ENCODE measurements at regions not wholly inside any gene's neighbourhood (a gene's known extent, or its start where the extent isn't known, plus 50 kb on each side); places are given as distances from the start of the nearest gene placed in this dataset.
"Not testable (repeated sequence)": the region's sequence is repeated elsewhere in the genome, so short reads cannot be mapped to it uniquely, and the experiment has no call there.

DNA sequence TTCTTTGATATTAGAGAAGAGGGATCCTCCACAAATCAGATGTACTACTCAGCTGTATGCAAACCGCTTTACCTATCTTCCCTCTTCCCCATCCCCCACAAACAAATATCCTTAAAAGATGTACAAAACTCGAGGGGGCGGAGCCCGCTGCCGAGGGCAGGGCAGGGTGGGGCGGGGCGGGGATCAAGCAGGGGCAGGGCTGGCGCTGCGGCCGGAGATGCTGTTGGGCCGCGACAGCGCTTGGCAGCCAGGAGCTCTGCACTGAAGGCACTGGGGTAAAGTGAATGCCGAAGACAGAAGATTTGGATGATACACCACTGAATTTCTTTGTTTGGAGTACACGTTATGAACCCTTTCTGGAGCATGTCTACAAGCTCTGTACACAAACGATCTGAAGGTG, 474.8 kb downstream of the CDH10 start:
- TF ChIP-seq OSR1 (CRISPR knock-in tag; IDR thresholded peaks at IDR 0.05) (no peak), ZNF70 (CRISPR knock-in tag; IDR thresholded peaks at IDR 0.05) (no peak), ZNF8 (CRISPR knock-in tag; IDR thresholded peaks at IDR 0.05) (no peak), SNAI2 (CRISPR knock-in tag; IDR thresholded peaks at IDR 0.05) (no peak), ZFP30 (CRISPR knock-in tag; IDR thresholded peaks at IDR 0.05) (no peak), BACH2 (CRISPR knock-in tag; IDR thresholded peaks at IDR 0.05; ENCODE audit: borderline replicate concordance) (no peak), TOX (CRISPR knock-in tag; IDR thresholded peaks at IDR 0.05; ENCODE audit: borderline replicate concordance) (no peak), ARNTL (CRISPR knock-in tag; IDR thresholded peaks at IDR 0.05; ENCODE audit: borderline replicate concordance, low read depth) (no peak), RARB (CRISPR knock-in tag; IDR thresholded peaks at IDR 0.05) (no peak), PPARA (CRISPR knock-in tag; IDR thresholded peaks at IDR 0.05; ENCODE audit: borderline replicate concordance) (no peak), TCF4 (CRISPR knock-in tag; IDR thresholded peaks at IDR 0.05; ENCODE audit: borderline replicate concordance) (no peak), ZC3H10 (CRISPR knock-in tag; IDR thresholded peaks at IDR 0.05) (no peak), ZFP3 (CRISPR knock-in tag; IDR thresholded peaks at IDR 0.05) (no peak)
- TF ChIP-seq, protein P1, sequence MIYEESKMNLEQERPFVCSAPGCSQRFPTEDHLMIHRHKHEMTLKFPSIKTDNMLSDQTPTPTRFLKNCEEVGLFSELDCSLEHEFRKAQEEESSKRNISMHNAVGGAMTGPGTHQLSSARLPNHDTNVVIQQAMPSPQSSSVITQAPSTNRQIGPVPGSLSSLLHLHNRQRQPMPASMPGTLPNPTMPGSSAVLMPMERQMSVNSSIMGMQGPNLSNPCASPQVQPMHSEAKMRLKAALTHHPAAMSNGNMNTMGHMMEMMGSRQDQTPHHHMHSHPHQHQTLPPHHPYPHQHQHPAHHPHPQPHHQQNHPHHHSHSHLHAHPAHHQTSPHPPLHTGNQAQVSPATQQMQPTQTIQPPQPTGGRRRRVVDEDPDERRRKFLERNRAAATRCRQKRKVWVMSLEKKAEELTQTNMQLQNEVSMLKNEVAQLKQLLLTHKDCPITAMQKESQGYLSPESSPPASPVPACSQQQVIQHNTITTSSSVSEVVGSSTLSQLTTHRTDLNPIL (CRISPR knock-in tag; IDR thresholded peaks at IDR 0.05; ENCODE audit: low read depth) = no peak
- TF ChIP-seq, protein P2, sequence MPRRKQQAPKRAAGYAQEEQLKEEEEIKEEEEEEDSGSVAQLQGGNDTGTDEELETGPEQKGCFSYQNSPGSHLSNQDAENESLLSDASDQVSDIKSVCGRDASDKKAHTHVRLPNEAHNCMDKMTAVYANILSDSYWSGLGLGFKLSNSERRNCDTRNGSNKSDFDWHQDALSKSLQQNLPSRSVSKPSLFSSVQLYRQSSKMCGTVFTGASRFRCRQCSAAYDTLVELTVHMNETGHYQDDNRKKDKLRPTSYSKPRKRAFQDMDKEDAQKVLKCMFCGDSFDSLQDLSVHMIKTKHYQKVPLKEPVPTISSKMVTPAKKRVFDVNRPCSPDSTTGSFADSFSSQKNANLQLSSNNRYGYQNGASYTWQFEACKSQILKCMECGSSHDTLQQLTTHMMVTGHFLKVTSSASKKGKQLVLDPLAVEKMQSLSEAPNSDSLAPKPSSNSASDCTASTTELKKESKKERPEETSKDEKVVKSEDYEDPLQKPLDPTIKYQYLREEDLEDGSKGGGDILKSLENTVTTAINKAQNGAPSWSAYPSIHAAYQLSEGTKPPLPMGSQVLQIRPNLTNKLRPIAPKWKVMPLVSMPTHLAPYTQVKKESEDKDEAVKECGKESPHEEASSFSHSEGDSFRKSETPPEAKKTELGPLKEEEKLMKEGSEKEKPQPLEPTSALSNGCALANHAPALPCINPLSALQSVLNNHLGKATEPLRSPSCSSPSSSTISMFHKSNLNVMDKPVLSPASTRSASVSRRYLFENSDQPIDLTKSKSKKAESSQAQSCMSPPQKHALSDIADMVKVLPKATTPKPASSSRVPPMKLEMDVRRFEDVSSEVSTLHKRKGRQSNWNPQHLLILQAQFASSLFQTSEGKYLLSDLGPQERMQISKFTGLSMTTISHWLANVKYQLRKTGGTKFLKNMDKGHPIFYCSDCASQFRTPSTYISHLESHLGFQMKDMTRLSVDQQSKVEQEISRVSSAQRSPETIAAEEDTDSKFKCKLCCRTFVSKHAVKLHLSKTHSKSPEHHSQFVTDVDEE (CRISPR knock-in tag; IDR thresholded peaks at IDR 0.05) = no peak
- TF ChIP-seq, protein P3, sequence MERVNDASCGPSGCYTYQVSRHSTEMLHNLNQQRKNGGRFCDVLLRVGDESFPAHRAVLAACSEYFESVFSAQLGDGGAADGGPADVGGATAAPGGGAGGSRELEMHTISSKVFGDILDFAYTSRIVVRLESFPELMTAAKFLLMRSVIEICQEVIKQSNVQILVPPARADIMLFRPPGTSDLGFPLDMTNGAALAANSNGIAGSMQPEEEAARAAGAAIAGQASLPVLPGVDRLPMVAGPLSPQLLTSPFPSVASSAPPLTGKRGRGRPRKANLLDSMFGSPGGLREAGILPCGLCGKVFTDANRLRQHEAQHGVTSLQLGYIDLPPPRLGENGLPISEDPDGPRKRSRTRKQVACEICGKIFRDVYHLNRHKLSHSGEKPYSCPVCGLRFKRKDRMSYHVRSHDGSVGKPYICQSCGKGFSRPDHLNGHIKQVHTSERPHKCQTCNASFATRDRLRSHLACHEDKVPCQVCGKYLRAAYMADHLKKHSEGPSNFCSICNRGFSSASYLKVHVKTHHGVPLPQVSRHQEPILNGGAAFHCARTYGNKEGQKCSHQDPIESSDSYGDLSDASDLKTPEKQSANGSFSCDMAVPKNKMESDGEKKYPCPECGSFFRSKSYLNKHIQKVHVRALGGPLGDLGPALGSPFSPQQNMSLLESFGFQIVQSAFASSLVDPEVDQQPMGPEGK (CRISPR knock-in tag; IDR thresholded peaks at IDR 0.05; ENCODE audit: borderline replicate concordance) = no peak
- ATAC-seq = no peak

DNA sequence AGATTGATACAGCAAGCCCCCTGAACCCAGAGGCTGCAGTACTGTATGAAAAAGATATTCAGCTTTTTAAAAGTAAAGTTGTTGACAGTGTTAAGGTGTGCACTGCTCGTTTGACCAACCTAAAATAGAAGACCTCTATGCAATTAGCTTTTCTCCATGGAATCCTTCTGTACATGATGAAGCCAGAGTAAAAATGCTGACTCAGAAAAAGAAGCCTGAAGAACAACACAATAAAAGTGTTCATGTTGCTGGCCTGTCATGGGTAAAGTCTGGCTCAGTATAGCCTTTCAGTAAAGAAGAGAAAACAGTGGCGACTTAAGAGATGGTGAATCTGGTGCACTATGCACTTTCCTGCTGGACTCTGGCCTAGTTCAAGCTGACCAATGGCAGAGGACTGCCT, 473.8 kb downstream of the CDH10 start:
- ATAC-seq = not testable (repeated sequence)

DNA sequence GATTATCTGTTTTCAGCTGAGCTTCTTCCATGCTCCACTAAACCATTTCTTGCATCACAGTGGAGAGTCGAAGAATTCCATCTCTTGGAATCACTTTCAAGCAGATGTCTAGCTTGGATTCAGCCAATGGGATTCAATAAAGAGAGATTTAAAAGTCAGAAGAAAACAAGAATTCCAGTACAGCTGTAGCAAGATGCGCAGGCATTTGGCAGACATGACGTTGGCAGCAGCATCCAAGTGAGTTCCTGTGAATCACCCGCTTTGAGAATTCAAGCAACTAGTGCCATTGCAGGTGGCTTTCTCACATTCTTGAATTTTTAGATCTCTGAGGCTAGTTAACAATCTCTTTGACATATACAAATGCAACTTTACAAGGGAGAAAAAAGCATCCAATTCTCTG, 467.0 kb downstream of the CDH10 start:
- no peak for ATAC-seq
- TF ChIP-seq, protein P3 (CRISPR knock-in tag; IDR thresholded peaks at IDR 0.05; ENCODE audit: borderline replicate concordance) = no peak
- TF ChIP-seq, protein P4, sequence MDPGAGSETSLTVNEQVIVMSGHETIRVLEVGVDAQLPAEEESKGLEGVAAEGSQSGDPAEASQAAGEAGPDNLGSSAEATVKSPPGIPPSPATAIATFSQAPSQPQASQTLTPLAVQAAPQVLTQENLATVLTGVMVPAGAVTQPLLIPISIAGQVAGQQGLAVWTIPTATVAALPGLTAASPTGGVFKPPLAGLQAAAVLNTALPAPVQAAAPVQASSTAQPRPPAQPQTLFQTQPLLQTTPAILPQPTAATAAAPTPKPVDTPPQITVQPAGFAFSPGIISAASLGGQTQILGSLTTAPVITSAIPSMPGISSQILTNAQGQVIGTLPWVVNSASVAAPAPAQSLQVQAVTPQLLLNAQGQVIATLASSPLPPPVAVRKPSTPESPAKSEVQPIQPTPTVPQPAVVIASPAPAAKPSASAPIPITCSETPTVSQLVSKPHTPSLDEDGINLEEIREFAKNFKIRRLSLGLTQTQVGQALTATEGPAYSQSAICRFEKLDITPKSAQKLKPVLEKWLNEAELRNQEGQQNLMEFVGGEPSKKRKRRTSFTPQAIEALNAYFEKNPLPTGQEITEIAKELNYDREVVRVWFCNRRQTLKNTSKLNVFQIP (CRISPR knock-in tag; IDR thresholded peaks at IDR 0.05; ENCODE audit: borderline replicate concordance, low read depth) = no peak
- no peak for TF ChIP-seq ARNTL (CRISPR knock-in tag; IDR thresholded peaks at IDR 0.05; ENCODE audit: borderline replicate concordance, low read depth)
- TF ChIP-seq ZNF8 (CRISPR knock-in tag; IDR thresholded peaks at IDR 0.05) = no peak
- TF ChIP-seq ZNF70 (CRISPR knock-in tag; IDR thresholded peaks at IDR 0.05) = no peak
- TF ChIP-seq TCF4 (CRISPR knock-in tag; IDR thresholded peaks at IDR 0.05; ENCODE audit: borderline replicate concordance) = no peak
- TF ChIP-seq ZFP30 (CRISPR knock-in tag; IDR thresholded peaks at IDR 0.05) = no peak
- no peak for TF ChIP-seq BACH2 (CRISPR knock-in tag; IDR thresholded peaks at IDR 0.05; ENCODE audit: borderline replicate concordance)
- no peak for TF ChIP-seq RARB (CRISPR knock-in tag; IDR thresholded peaks at IDR 0.05)
- no peak for TF ChIP-seq ISL1 (CRISPR knock-in tag; IDR thresholded peaks at IDR 0.05)
- TF ChIP-seq ZFP3 (CRISPR knock-in tag; IDR thresholded peaks at IDR 0.05) = no peak
- TF ChIP-seq ESRRG (CRISPR knock-in tag; IDR thresholded peaks at IDR 0.05) = no peak
- TF ChIP-seq, protein P1 (CRISPR knock-in tag; IDR thresholded peaks at IDR 0.05; ENCODE audit: low read depth) = no peak
- TF ChIP-seq CSDC2 (CRISPR knock-in tag; IDR thresholded peaks at IDR 0.05) = no peak

Data from SK-N-SH treated with all-trans-retinoic acid at 6 μM for 48 hours (cell line).